HCT116 (cell line): ENCODE measurements at regions not wholly inside any gene's neighbourhood (a gene's known extent, or its start where the extent isn't known, plus 50 kb on each side); places are given as distances from the start of the nearest gene placed in this dataset.

Experiments
- ATAC-seq: fragments of 200-7000 bp; cut with Tn5 transposase; 2 replicates; pipeline ENCODE4 v1.9.1; 2020; ENCODE audit warnings: mild to moderate bottlenecking, moderate library complexity
- BruUV-seq: library from RNA; stranded (reverse); fragments of 400-500 nt; replicated peaks from 2 replicates; lab custom pipeline; 2021; lab: Mats Ljungman, UMichigan
- CTCF ChIA-PET: fragments of 300-600 bp; sonication (Branson Sonifier 250); formaldehyde crosslinking; loops from one replicate; lab custom pipeline; 2021; ENCODE audit warnings: antibody characterized with exemption; lab: Charles Lee
- POLR2A ChIA-PET: fragments of 300-600, 350-600 bp; sonication (Branson Sonifier 250); formaldehyde crosslinking; loops from one replicate; lab custom pipeline; 2021; ENCODE audit warnings: antibody characterized with exemption; lab: Charles Lee
- RAD21 ChIA-PET, 2 experiments: fragments of 300-600 bp; sonication (Branson Sonifier 250); formaldehyde crosslinking; loops; one replicate each; lab custom pipeline; 2023; ENCODE audit warnings: low total read pairs in 2 of 2; ENCODE audit not compliant: uncharacterized antibody in 2 of 2, unreplicated experiment in 2 of 2, low non-redundant PET in 1 of 2; lab: Charles Lee
- DNase-seq: peaks from one replicate; pipeline ENCODE4 v3.0.0-alpha.2; 2010; ENCODE audit warnings: low read depth, low spot score
- H2AFZ ChIP-seq: fragments of 200-600 bp; shearing (Covaris generic), sonication (generic); 2 replicates; pipeline ENCODE4 v1.6.1; 2017; ENCODE audit warnings: low read depth, mixed run types, mixed read lengths, antibody characterized with exemption, low read length; ENCODE audit not compliant: poor library complexity, severe bottlenecking
- H3K27ac ChIP-seq: 2 replicates; pipeline ENCODE4 v1.5.1; 2012; ENCODE audit warnings: low read depth, low read length
- H3K27me3 ChIP-seq: fragments of 200-600 bp; sonication (generic); 2 replicates; pipeline ENCODE4 v1.6.1; 2016; ENCODE audit warnings: mixed run types, low read length, mixed read lengths; ENCODE audit not compliant: insufficient read depth
- H3K36me3 ChIP-seq, 2 experiments: fragments of 200-500 bp in 1 of 2; fragments of 200-600 bp in 1 of 2; sonication (Bioruptor generic) in 1 of 2; sonication (generic) in 1 of 2; 2 replicates each; pipeline versions ENCODE4 v1.5.1 to v1.6.1; 2014 to 2016; ENCODE audit warnings: low read length in 2 of 2, inconsistent platforms in 1 of 2, mixed read lengths in 1 of 2, mixed run types in 1 of 2; ENCODE audit not compliant: insufficient read depth in 2 of 2, control insufficient read depth in 1 of 2
- H3K4me1 ChIP-seq, 2 experiments: fragments of 200-600 bp in 1 of 2; sonication (generic) in 1 of 2; 2 replicates each; pipeline versions ENCODE4 v1.5.1 to v1.6.1; 2012 to 2017; ENCODE audit warnings: low read length in 2 of 2, inconsistent platforms in 1 of 2, mild to moderate bottlenecking in 1 of 2, mixed read lengths in 1 of 2, mixed run types in 1 of 2, moderate library complexity in 1 of 2; ENCODE audit not compliant: insufficient read depth in 2 of 2, control insufficient read depth in 1 of 2
- H3K4me2 ChIP-seq: fragments of 200-600 bp; sonication (generic); 2 replicates; pipeline ENCODE4 v1.6.1; 2017; ENCODE audit warnings: mixed run types, low read length, mixed read lengths
- H3K4me3 ChIP-seq, 2 experiments: fragments of 200-600 bp in 1 of 2; sonication (generic) in 1 of 2; replicated peaks in 1 of 2; 2 replicates each; pipeline ENCODE4 v1.5.1; 2011 to 2016; ENCODE audit warnings: low read length in 2 of 2, control low read depth in 1 of 2, low read depth in 1 of 2, mild to moderate bottlenecking in 1 of 2, mixed read lengths in 1 of 2, mixed run types in 1 of 2
- H3K79me2 ChIP-seq: fragments of 200-600 bp; sonication (generic); 2 replicates; pipeline ENCODE4 v1.6.1; 2017; ENCODE audit warnings: mild to moderate bottlenecking, mixed run types, low read length, moderate library complexity, mixed read lengths; ENCODE audit not compliant: insufficient read depth
- H3K9ac ChIP-seq: fragments of 200-600 bp; sonication (generic); 2 replicates; pipeline ENCODE4 v1.6.1; 2016; ENCODE audit warnings: low read length, mixed read lengths
- H3K9me2 ChIP-seq: fragments of 200-600 bp; sonication (generic), shearing (Covaris generic); 2 replicates; pipeline ENCODE4 v1.6.1; 2017; ENCODE audit warnings: mixed run types, mild to moderate bottlenecking, moderate library complexity; ENCODE audit not compliant: insufficient read depth
- H3K9me3 ChIP-seq, 2 experiments: fragments of 200-500 bp in 1 of 2; fragments of 200-600 bp in 1 of 2; sonication (Bioruptor generic) in 1 of 2; sonication (generic) in 1 of 2; 2 replicates each; pipeline ENCODE4 v1.6.1; 2014 to 2017; ENCODE audit warnings: low read length in 2 of 2, mixed read lengths in 2 of 2, inconsistent platforms in 1 of 2, low read depth in 1 of 2, mild to moderate bottlenecking in 1 of 2, mixed run types in 1 of 2, moderate library complexity in 1 of 2; ENCODE audit not compliant: control insufficient read depth in 1 of 2, insufficient read depth in 1 of 2
- H4K20me1 ChIP-seq: fragments of 200-600 bp; sonication (generic), shearing (Covaris generic); 2 replicates; pipeline ENCODE4 v1.6.1; 2017; ENCODE audit warnings: mixed run types, mild to moderate bottlenecking, moderate library complexity; ENCODE audit not compliant: insufficient read depth
- CBX3 ChIP-seq: IDR thresholded peaks from 2 replicates; pipeline ENCODE4 v1.6.1; 2012; ENCODE audit warnings: low read depth
- CEBPB ChIP-seq: IDR thresholded peaks from 2 replicates; pipeline ENCODE4 v1.6.1; 2012; ENCODE audit warnings: low read depth
- EGR1 ChIP-seq: IDR thresholded peaks from 2 replicates; pipeline ENCODE4 v1.6.1; 2012; ENCODE audit warnings: low read depth
- EZH2 ChIP-seq: fragments of 200-600 bp; sonication (generic); IDR thresholded peaks from 2 replicates; pipeline ENCODE4 v1.6.1; 2017; ENCODE audit warnings: antibody characterized with exemption, mixed run types
- EZH2phosphoT487 ChIP-seq: fragments of 200-600 bp; IDR thresholded peaks from 2 replicates; pipeline ENCODE4 v1.6.1; 2018; ENCODE audit warnings: antibody characterized with exemption, borderline replicate concordance
- POLR2AphosphoS5 ChIP-seq: IDR thresholded peaks from 2 replicates; pipeline ENCODE4 v1.6.1; 2011; ENCODE audit warnings: mild to moderate bottlenecking, low read depth, low read length, moderate library complexity
- RAD21 ChIP-seq: IDR thresholded peaks from 2 replicates; pipeline ENCODE4 v1.6.1; 2012; ENCODE audit warnings: low read depth, mild to moderate bottlenecking
- SIN3A ChIP-seq: IDR thresholded peaks from 2 replicates; pipeline ENCODE4 v1.6.1; 2012; ENCODE audit warnings: low read depth
- SP1 ChIP-seq: IDR thresholded peaks from 2 replicates; pipeline ENCODE4 v1.6.1; 2012; ENCODE audit warnings: low read depth
- TCF7L2 ChIP-seq: IDR thresholded peaks from 2 replicates; pipeline ENCODE4 v1.7.0; 2011; ENCODE audit warnings: borderline replicate concordance, inconsistent platforms; ENCODE audit not compliant: insufficient read depth, insufficient read length; ENCODE audit errors: extremely low read depth
- YY1 ChIP-seq: IDR thresholded peaks from 2 replicates; pipeline ENCODE4 v1.6.1; 2011; ENCODE audit warnings: low read length, low read depth, moderate library complexity, mild to moderate bottlenecking; ENCODE audit not compliant: insufficient replicate concordance; ENCODE audit errors: extremely low read depth
- ZFX ChIP-seq: fragments of 450-650 bp; IDR thresholded peaks from 2 replicates; pipeline ENCODE4 v1.6.1; 2017
- ZNF274 ChIP-seq: fragments of 200-500 bp; sonication (Bioruptor generic); IDR thresholded peaks from 2 replicates; pipeline ENCODE4 v1.6.1; 2014; ENCODE audit warnings: mild to moderate bottlenecking, low read depth, low read length, inconsistent platforms
- intact Hi-C: fragments of 100-400 bp; cut with micrococcal nuclease; formaldehyde crosslinking; loops from 2 replicates; pipeline ENCODE4 v1.10.0; 2022
- TF ChIP-seq, protein P1 (sequence below): IDR thresholded peaks from 2 replicates; pipeline ENCODE4 v1.6.1; 2011; ENCODE audit warnings: mild to moderate bottlenecking, low read length, moderate library complexity; ENCODE audit not compliant: insufficient replicate concordance; ENCODE audit errors: extremely low read depth
- TF ChIP-seq, protein P2 (sequence below), 3 experiments: fragments of 200-600 bp in 1 of 3; sonication (generic) in 1 of 3; IDR thresholded peaks in 2 of 3; conservative IDR thresholded peaks in 1 of 3; 2 replicates each; pipeline ENCODE4 v1.5.1; 2012 to 2017; ENCODE audit warnings: low read depth in 2 of 3, low read length in 2 of 3, antibody characterized with exemption in 1 of 3, borderline replicate concordance in 1 of 3, control low read depth in 1 of 3, mild to moderate bottlenecking in 1 of 3, mixed read lengths in 1 of 3, mixed run types in 1 of 3, moderate library complexity in 1 of 3; ENCODE audit not compliant: insufficient read depth in 1 of 3
- TF ChIP-seq, protein P3 (sequence below): IDR thresholded peaks from 2 replicates; pipeline ENCODE4 v1.6.1; 2012
- TF ChIP-seq, protein P4 (sequence below): IDR thresholded peaks from 2 replicates; pipeline ENCODE4 v1.6.1; 2012; ENCODE audit warnings: low read depth

DNA sequence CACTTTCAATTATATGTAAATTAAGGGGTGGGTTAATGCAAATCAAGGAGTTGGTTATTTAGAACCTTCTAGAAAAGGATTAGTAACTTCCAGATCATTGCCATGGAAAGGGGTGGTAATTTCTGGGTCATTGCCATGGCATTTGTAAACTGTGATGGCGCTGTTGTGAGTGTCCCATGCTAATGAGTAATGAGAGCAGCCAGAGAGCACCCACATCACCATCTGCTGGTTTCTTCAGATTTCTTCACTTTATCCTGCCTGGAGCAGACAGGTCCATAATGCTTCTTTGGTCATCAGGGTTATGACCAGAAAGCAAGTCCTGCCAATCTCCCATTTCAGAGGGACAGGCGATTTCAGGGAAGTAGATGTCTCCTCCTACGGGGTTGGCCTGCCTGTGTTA, 311.3 kb upstream of the CNR1 start:
- POLR2A ChIA-PET = no interaction called here
- Histone ChIP-seq H3K4me3 (no peak overlapping the region), H2AFZ (no peak overlapping the region), H3K9me3 (no peaks in the 10 kb centered on the region), H4K20me1 (no peaks in the 10 kb centered on the region), H3K4me2 (no peak overlapping the region), H3K27ac (no peak overlapping the region), H3K9ac (no peak overlapping the region), H3K9me2 (no peaks in the 10 kb centered on the region), H3K4me1 (no peaks in the 10 kb centered on the region), H3K36me3 (no peaks in the 10 kb centered on the region), H3K79me2 (no peaks in the 10 kb centered on the region), H3K27me3 (peaks cover 5% of the 10 kb centered on the region; the same call in 1 of the 2 replicates)
- BruUV-seq = no TSS peak
- TF ChIP-seq, protein P1, sequence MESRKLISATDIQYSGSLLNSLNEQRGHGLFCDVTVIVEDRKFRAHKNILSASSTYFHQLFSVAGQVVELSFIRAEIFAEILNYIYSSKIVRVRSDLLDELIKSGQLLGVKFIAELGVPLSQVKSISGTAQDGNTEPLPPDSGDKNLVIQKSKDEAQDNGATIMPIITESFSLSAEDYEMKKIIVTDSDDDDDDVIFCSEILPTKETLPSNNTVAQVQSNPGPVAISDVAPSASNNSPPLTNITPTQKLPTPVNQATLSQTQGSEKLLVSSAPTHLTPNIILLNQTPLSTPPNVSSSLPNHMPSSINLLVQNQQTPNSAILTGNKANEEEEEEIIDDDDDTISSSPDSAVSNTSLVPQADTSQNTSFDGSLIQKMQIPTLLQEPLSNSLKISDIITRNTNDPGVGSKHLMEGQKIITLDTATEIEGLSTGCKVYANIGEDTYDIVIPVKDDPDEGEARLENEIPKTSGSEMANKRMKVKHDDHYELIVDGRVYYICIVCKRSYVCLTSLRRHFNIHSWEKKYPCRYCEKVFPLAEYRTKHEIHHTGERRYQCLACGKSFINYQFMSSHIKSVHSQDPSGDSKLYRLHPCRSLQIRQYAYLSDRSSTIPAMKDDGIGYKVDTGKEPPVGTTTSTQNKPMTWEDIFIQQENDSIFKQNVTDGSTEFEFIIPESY = no peak
- TF ChIP-seq, protein P2, sequence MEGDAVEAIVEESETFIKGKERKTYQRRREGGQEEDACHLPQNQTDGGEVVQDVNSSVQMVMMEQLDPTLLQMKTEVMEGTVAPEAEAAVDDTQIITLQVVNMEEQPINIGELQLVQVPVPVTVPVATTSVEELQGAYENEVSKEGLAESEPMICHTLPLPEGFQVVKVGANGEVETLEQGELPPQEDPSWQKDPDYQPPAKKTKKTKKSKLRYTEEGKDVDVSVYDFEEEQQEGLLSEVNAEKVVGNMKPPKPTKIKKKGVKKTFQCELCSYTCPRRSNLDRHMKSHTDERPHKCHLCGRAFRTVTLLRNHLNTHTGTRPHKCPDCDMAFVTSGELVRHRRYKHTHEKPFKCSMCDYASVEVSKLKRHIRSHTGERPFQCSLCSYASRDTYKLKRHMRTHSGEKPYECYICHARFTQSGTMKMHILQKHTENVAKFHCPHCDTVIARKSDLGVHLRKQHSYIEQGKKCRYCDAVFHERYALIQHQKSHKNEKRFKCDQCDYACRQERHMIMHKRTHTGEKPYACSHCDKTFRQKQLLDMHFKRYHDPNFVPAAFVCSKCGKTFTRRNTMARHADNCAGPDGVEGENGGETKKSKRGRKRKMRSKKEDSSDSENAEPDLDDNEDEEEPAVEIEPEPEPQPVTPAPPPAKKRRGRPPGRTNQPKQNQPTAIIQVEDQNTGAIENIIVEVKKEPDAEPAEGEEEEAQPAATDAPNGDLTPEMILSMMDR (IDR thresholded peaks at IDR 0.05 in 2 of 3, conservative IDR thresholded peaks at IDR 0.05 in 1 of 3; ENCODE audit: borderline replicate concordance in 1 of 3, insufficient read depth in 1 of 3, low read depth in 2 of 3, low read length in 2 of 3) = peak; percentile 19 to 38 (median 23); a peak in 4 of 6 replicates
- TF ChIP-seq CEBPB (no peak), ZFX (no peak), EZH2 (no peak), EGR1 (no peak), POLR2AphosphoS5 (no peak), EZH2phosphoT487 (no peak), YY1 (no peak), CBX3 (no peak), SIN3A (no peak), ZNF274 (no peak), TCF7L2 (no peak), RAD21 (peak; percentile 23), SP1 (no peak)
- TF ChIP-seq, protein P3, sequence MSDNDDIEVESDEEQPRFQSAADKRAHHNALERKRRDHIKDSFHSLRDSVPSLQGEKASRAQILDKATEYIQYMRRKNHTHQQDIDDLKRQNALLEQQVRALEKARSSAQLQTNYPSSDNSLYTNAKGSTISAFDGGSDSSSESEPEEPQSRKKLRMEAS = no peak
- TF ChIP-seq, protein P4, sequence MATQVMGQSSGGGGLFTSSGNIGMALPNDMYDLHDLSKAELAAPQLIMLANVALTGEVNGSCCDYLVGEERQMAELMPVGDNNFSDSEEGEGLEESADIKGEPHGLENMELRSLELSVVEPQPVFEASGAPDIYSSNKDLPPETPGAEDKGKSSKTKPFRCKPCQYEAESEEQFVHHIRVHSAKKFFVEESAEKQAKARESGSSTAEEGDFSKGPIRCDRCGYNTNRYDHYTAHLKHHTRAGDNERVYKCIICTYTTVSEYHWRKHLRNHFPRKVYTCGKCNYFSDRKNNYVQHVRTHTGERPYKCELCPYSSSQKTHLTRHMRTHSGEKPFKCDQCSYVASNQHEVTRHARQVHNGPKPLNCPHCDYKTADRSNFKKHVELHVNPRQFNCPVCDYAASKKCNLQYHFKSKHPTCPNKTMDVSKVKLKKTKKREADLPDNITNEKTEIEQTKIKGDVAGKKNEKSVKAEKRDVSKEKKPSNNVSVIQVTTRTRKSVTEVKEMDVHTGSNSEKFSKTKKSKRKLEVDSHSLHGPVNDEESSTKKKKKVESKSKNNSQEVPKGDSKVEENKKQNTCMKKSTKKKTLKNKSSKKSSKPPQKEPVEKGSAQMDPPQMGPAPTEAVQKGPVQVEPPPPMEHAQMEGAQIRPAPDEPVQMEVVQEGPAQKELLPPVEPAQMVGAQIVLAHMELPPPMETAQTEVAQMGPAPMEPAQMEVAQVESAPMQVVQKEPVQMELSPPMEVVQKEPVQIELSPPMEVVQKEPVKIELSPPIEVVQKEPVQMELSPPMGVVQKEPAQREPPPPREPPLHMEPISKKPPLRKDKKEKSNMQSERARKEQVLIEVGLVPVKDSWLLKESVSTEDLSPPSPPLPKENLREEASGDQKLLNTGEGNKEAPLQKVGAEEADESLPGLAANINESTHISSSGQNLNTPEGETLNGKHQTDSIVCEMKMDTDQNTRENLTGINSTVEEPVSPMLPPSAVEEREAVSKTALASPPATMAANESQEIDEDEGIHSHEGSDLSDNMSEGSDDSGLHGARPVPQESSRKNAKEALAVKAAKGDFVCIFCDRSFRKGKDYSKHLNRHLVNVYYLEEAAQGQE = no peak
- no peak; the same call in 1 of the 2 replicates for ATAC-seq
- RAD21 ChIA-PET = no interaction called here
- DNase-seq = no peak
- intact Hi-C loops = no loop called here
- CTCF ChIA-PET = no interaction called here
